AG09309 (cell line): ENCODE measurements at regions not wholly inside any gene's neighbourhood (a gene's known extent, or its start where the extent isn't known, plus 50 kb on each side); places are given as distances from the start of the nearest gene placed in this dataset.
A peak's percentile ranks its signal among the peaks of the same experiment; 100 is the strongest.

ENCODE experiments used
- DNase-seq: peaks from one replicate; pipeline ENCODE4 v3.0.0-alpha.2; 2010; ENCODE audit warnings: low read depth
- H3K4me3 ChIP-seq: 2 replicates; pipeline ENCODE4 v1.5.1; 2011; ENCODE audit warnings: mild to moderate bottlenecking, low read depth, low read length, moderate library complexity; ENCODE audit not compliant: control insufficient read depth
- TF ChIP-seq, protein P1 (sequence below): IDR thresholded peaks from 2 replicates; pipeline ENCODE4 v1.5.1; 2011; ENCODE audit warnings: mild to moderate bottlenecking, low read depth, low read length, inconsistent platforms; ENCODE audit not compliant: insufficient read depth, control insufficient read depth; ENCODE audit errors: missing control alignments

DNA sequence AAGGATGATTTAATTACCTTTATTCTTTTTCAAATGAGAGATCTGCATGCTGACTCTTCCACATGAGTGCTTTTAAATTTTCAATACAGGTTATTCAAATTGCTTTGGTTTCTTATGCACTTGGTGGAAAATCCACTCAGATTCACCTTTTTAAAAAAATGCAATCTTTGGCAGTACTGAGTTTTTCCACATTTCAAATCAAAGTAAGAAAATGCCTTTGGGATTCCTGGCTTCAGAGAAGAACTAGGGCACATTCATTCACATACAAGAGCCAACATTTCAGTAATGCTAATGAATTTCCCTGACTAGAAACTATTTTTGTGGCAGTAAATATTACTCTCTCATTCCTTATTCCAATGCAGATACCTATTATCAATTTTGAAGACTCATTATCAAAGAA, 342.2 kb downstream of the ETNK1 start:
- DNase-seq, result no peak

DNA sequence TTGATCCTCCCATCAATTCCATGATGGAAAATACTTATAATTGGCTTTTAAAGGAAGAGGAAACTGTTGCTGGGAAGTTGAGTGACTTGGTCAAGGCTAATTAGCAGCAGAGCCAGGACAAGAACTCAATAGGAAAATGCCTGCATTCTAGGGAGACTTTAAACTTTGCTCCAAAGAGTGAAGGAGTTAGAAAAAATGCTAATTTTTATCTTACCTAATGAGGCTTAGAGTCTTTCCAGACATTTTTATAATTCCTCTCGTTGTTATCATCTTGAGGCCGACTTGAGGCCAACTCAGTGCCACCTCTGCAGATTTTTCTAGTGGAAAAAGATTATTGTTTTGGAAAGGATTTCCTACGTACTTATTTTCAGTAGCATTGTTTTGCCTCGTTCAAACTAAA, 344.6 kb downstream of the ETNK1 start:
- DNase-seq, result no peak
- H3K4me3 ChIP-seq, result no peak overlapping the region
- TF ChIP-seq, protein P1, sequence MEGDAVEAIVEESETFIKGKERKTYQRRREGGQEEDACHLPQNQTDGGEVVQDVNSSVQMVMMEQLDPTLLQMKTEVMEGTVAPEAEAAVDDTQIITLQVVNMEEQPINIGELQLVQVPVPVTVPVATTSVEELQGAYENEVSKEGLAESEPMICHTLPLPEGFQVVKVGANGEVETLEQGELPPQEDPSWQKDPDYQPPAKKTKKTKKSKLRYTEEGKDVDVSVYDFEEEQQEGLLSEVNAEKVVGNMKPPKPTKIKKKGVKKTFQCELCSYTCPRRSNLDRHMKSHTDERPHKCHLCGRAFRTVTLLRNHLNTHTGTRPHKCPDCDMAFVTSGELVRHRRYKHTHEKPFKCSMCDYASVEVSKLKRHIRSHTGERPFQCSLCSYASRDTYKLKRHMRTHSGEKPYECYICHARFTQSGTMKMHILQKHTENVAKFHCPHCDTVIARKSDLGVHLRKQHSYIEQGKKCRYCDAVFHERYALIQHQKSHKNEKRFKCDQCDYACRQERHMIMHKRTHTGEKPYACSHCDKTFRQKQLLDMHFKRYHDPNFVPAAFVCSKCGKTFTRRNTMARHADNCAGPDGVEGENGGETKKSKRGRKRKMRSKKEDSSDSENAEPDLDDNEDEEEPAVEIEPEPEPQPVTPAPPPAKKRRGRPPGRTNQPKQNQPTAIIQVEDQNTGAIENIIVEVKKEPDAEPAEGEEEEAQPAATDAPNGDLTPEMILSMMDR, result no peak

More for the DNA sequence above, 342.2 kb downstream of the ETNK1 start:
- TF ChIP-seq, protein P1, result no peak
- no peak overlapping the region for H3K4me3 ChIP-seq

DNA sequence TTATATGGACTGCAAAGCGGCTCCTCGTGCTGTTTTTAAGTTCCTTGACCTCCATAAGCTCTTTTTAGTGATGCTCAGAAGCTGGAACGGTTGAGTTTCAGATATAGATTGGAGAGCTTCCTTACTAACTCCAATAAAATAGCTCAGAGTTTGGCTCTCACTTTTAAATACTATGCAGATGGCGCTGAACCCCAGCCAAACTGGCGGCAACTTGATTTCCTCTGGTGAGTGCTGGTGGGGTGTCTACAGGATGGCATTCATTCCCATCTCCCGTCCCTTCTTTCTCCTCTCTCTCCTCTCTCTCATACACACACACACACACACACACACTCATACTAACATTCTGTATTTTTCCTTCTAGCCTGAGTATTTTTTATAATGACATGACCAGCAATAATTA, 346.3 kb downstream of the ETNK1 start:
- TF ChIP-seq, protein P1, result no peak
- no peak for DNase-seq
- H3K4me3 ChIP-seq, result no peak overlapping the region

DNA sequence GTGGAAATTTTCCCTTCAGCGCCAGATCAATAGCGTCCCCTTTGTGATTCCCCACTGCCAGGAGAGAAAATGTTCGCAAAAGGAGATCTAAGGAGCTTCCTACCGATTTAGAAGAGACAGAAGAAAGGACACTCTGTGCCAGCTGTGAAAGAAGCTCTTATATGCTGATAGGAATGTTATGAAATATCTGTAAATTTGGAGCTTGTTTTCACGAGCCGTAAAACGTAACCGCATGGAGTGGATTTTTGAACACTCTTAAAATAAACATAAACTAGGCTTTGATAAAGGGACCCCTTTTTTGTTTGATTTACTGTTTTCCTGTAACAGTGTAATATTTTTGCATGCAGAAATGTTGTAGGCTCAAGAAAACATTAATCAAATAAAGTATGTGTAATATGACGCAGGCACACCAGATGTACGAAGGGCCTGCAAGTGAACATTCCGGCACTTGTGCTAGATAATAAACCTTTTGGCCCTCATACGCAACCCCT, 346.8 kb downstream of the ETNK1 start:
- no peak for DNase-seq
- TF ChIP-seq, protein P1, result no peak
- H3K4me3 ChIP-seq, result no peak overlapping the region

DNA sequence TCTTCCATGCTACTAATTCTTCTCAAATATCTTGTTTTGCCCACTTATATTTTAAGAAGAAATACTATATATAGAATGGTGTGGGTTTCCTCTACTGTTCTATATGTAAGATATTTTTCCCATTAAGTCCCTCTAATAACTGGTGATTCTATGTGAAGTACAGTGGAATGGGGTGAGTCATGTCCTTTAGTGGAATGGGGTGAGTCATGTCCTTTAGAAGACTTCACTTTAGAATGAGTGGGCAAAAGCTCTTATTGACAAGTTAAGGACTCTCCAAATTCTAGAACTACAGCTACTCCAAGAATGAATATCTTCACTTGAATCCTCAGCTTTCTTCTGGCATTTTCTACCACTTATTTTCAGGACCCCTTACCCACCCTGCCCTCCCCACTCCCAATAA, 349.9 kb downstream of the ETNK1 start:
- no peak overlapping the region for H3K4me3 ChIP-seq
- peak; percentile 41 for DNase-seq
- TF ChIP-seq, protein P1, result no peak

DNA sequence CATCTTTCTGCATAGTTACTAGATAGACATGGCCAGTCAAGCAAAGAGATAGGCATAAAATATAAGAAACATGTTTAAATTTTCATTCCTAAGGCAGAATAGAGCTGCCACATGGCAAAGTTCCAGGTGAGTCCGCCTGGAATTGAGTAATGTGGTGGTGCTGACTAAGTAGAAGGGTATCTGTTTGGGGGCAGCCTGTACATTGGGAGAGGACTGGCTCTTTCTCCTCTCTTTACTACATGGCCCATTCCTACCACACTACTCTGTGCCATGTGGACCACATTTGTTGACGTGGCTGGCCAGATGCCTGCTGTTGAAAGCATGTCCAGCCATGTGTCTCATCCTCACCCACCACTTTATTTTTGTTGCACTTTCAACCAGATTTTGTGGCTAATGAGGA, 354.0 kb downstream of the ETNK1 start:
- DNase-seq, result peak; percentile 94
- TF ChIP-seq, protein P1, result no peak
- H3K4me3 ChIP-seq, result no peak overlapping the region
